ENCODE measurements at regions not wholly inside any gene's neighbourhood (a gene's known extent, or its start where the extent isn't known, plus 50 kb on each side); places are given as distances from the start of the nearest gene placed in this dataset.

DNA sequence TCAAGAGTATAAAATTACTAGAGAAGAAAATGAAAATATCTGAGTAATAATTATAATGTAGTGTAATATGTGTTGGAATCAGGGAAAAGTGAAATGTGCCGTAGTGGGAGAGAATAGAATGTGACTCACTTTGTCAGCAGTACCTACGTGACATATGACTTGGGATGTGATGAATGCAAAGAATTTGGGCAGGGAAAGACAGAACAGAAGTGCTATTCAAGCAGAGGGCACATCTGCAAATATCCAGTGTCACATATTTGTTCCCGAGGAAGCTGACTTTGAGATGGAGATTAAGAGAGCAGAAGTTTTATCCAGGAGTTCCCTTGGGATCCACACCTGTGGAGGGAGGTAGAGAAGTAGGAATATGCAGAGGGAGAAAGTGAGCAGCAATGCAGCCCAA is 69.3 kb upstream of the HS3ST1 start:
- TF ChIP-seq, protein P1, sequence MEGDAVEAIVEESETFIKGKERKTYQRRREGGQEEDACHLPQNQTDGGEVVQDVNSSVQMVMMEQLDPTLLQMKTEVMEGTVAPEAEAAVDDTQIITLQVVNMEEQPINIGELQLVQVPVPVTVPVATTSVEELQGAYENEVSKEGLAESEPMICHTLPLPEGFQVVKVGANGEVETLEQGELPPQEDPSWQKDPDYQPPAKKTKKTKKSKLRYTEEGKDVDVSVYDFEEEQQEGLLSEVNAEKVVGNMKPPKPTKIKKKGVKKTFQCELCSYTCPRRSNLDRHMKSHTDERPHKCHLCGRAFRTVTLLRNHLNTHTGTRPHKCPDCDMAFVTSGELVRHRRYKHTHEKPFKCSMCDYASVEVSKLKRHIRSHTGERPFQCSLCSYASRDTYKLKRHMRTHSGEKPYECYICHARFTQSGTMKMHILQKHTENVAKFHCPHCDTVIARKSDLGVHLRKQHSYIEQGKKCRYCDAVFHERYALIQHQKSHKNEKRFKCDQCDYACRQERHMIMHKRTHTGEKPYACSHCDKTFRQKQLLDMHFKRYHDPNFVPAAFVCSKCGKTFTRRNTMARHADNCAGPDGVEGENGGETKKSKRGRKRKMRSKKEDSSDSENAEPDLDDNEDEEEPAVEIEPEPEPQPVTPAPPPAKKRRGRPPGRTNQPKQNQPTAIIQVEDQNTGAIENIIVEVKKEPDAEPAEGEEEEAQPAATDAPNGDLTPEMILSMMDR (IDR thresholded peaks at IDR 0.05), result no peak
- TF ChIP-seq POLR2A (IDR thresholded peaks at IDR 0.05), result no peak
